Fibroblast of lung (primary cell): ENCODE measurements at regions not wholly inside any gene's neighbourhood (a gene's known extent, or its start where the extent isn't known, plus 50 kb on each side); places are given as distances from the start of the nearest gene placed in this dataset.

Source experiments
- DNase-seq, 2 donors: peaks; one replicate each; pipeline versions ENCODE4 v3.0.0 to v3.0.0-alpha.2; 2010; ENCODE audit warnings: low read depth in 2 of 2
- H2AFZ ChIP-seq: 2 replicates; pipeline ENCODE4 v1.5.1; 2012; ENCODE audit warnings: low read length, control low read depth, inconsistent platforms
- H3K27ac ChIP-seq: 2 replicates; pipeline ENCODE4 v1.5.1; 2011; ENCODE audit warnings: low read length, control low read depth; ENCODE audit not compliant: insufficient read depth
- H3K27me3 ChIP-seq: 2 replicates; pipeline ENCODE4 v1.5.1; 2011; ENCODE audit warnings: mild to moderate bottlenecking, low read length; ENCODE audit not compliant: control insufficient read depth, insufficient read depth
- H3K36me3 ChIP-seq: 2 replicates; pipeline ENCODE4 v1.5.1; 2011; ENCODE audit warnings: low read length; ENCODE audit not compliant: control insufficient read depth, insufficient read depth
- H3K4me1 ChIP-seq: 2 replicates; pipeline ENCODE4 v1.5.1; 2011; ENCODE audit warnings: low read length; ENCODE audit not compliant: control insufficient read depth, insufficient read depth; ENCODE audit errors: extremely low read depth
- H3K4me2 ChIP-seq: 2 replicates; pipeline ENCODE4 v1.5.1; 2011; ENCODE audit warnings: low read length, control low read depth; ENCODE audit not compliant: insufficient read depth; ENCODE audit errors: extremely low read depth
- H3K4me3 ChIP-seq, 4 experiments: fragments of 200-600 bp in 1 of 4; sonication (generic) in 1 of 4; replicated peaks in 1 of 4; 2 replicates each; pipeline ENCODE4 v1.5.1; 2011 to 2016; ENCODE audit warnings: low read length in 4 of 4, low read depth in 3 of 4, mild to moderate bottlenecking in 3 of 4, control low read depth in 2 of 4, inconsistent platforms in 1 of 4, mixed read lengths in 1 of 4; ENCODE audit not compliant: insufficient read depth in 1 of 4; ENCODE audit errors: control extremely low read depth in 1 of 4
- H3K79me2 ChIP-seq: 2 replicates; pipeline ENCODE4 v1.5.1; 2012; ENCODE audit warnings: mild to moderate bottlenecking, low read length, inconsistent platforms; ENCODE audit not compliant: control insufficient read depth, insufficient read depth
- H3K9ac ChIP-seq: 2 replicates; pipeline ENCODE4 v1.5.1; 2011; ENCODE audit warnings: mild to moderate bottlenecking, low read length, control low read depth; ENCODE audit not compliant: insufficient read depth
- H3K9me3 ChIP-seq: 2 replicates; pipeline ENCODE4 v1.5.1; 2012; ENCODE audit warnings: low read depth, low read length; ENCODE audit not compliant: control insufficient read depth, insufficient read depth
- H4K20me1 ChIP-seq: 2 replicates; pipeline ENCODE4 v1.5.1; 2011; ENCODE audit warnings: low read length; ENCODE audit not compliant: control insufficient read depth, insufficient read depth; ENCODE audit errors: extremely low read depth
- EZH2 ChIP-seq: IDR thresholded peaks from 2 replicates; pipeline ENCODE4 v1.5.1; 2012; ENCODE audit warnings: low read length, control low read depth, mild to moderate bottlenecking; ENCODE audit errors: missing control alignments
- TF ChIP-seq, protein P1 (sequence below), 2 donors: IDR thresholded peaks in 1 of 2; conservative IDR thresholded peaks in 1 of 2; 1 replicate in 1 of 2; 2 replicates in 1 of 2; pipeline ENCODE4 v1.5.1; 2011 to 2012; ENCODE audit warnings: low read length in 2 of 2, control low read depth in 1 of 2, inconsistent platforms in 1 of 2, low read depth in 1 of 2, mild to moderate bottlenecking in 1 of 2

DNA sequence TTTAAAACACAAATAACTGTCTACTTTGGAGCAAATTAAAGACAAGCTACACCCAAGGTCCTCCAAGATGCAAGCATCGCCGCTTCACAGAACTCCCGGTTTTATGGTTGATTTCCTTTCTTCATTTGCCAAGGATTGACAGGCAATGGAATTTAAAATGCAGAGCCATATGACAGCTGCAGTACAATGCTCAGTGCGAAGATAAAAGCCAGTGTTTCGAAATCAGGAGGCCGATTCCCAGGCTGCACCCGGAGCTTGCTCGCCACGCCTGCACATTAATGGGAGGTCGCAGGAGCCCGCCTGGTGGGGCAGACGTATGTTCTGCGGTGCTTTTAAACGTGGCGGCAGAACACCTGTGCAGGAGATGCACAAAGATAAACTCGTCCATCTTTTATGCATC, 727.6 kb upstream of the SOX11 start:
- H3K4me3 ChIP-seq: no peak overlapping the region
- no peaks in the 10 kb centered on the region for H3K27me3 ChIP-seq
- H3K9me3 ChIP-seq: no peaks in the 10 kb centered on the region
- H2AFZ ChIP-seq: no peak overlapping the region
- H3K27ac ChIP-seq: no peak overlapping the region
- no peaks in the 10 kb centered on the region for H3K36me3 ChIP-seq
- no peaks in the 10 kb centered on the region for H3K4me1 ChIP-seq
- TF ChIP-seq EZH2: no peak
- TF ChIP-seq, protein P1, sequence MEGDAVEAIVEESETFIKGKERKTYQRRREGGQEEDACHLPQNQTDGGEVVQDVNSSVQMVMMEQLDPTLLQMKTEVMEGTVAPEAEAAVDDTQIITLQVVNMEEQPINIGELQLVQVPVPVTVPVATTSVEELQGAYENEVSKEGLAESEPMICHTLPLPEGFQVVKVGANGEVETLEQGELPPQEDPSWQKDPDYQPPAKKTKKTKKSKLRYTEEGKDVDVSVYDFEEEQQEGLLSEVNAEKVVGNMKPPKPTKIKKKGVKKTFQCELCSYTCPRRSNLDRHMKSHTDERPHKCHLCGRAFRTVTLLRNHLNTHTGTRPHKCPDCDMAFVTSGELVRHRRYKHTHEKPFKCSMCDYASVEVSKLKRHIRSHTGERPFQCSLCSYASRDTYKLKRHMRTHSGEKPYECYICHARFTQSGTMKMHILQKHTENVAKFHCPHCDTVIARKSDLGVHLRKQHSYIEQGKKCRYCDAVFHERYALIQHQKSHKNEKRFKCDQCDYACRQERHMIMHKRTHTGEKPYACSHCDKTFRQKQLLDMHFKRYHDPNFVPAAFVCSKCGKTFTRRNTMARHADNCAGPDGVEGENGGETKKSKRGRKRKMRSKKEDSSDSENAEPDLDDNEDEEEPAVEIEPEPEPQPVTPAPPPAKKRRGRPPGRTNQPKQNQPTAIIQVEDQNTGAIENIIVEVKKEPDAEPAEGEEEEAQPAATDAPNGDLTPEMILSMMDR (conservative IDR thresholded peaks at IDR 0.05 in 1 of 2, IDR thresholded peaks at IDR 0.05 in 1 of 2; ENCODE audit: low read depth in 1 of 2, low read length in 2 of 2): no peak
- H3K9ac ChIP-seq: no peak overlapping the region
- H3K79me2 ChIP-seq: no peaks in the 10 kb centered on the region
- H4K20me1 ChIP-seq: no peaks in the 10 kb centered on the region
- no peak for DNase-seq
- H3K4me2 ChIP-seq: no peak overlapping the region

DNA sequence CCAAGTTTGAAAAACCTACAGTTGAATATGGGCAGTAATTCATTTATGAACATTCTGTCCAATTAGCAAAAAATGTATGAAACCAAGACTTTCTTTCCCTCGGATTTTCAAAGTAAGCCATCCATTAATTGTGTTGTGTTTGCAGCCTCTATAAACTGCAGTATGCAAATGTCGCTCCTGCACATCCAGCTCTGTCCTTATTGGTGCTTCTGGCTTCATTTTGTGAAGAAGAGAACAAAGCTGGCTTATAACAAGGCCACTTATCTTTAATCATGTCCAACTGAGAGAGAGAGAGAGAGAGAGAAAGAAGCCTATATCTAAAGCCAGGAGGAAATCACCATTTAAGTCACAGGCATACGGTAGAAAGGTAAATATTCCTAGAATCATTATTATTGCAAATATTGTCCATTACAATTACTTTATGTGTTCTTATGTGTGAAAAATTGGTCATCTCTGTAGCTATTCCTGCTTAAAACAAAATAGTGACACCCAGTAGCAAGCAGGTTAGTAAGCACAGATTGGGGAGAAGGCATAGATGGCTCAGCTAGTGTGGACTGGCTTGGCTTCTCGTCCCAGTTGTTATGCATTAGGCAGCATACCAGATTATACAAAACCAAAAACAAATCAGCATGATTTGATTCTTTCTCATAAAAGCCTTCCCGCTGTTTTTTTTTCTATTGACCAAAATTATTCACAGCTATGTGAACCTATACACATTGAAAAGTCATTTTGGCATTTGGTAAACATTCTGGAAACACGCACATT, 726.4 kb upstream of the SOX11 start:
- no peaks in the 10 kb centered on the region for H3K79me2 ChIP-seq
- H3K9ac ChIP-seq: no peak overlapping the region
- H4K20me1 ChIP-seq: no peaks in the 10 kb centered on the region
- no peaks in the 10 kb centered on the region for H3K4me1 ChIP-seq
- TF ChIP-seq, protein P1 (conservative IDR thresholded peaks at IDR 0.05 in 1 of 2, IDR thresholded peaks at IDR 0.05 in 1 of 2; ENCODE audit: low read depth in 1 of 2, low read length in 2 of 2): no peak
- no peak for TF ChIP-seq EZH2
- no peaks in the 10 kb centered on the region for H3K9me3 ChIP-seq
- H3K27me3 ChIP-seq: no peaks in the 10 kb centered on the region
- H3K4me2 ChIP-seq: no peak overlapping the region
- no peak for DNase-seq
- no peak overlapping the region for H2AFZ ChIP-seq
- H3K27ac ChIP-seq: no peak overlapping the region
- H3K4me3 ChIP-seq: no peak overlapping the region
- no peaks in the 10 kb centered on the region for H3K36me3 ChIP-seq

DNA sequence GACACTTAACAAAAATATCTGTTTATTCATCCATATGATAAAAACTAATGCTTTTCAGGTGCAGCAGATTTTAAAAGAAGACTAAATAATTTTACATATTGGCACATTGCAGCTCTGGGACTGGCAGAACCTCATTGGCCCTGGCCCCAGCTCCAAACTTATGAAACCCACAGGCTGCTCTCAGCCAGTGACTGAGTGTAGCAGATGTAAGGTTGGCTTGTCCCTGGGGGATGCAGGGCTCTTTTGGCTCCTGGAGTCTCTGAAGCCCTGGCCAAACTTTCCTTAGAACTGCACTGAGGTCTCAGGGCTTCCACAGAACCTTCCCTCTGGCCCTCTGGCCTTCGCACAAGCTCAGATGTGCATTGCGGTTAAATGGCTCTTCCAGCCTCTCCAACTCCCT, 725.0 kb upstream of the SOX11 start:
- no peak overlapping the region for H3K4me3 ChIP-seq
- TF ChIP-seq, protein P1 (conservative IDR thresholded peaks at IDR 0.05 in 1 of 2, IDR thresholded peaks at IDR 0.05 in 1 of 2; ENCODE audit: low read depth in 1 of 2, low read length in 2 of 2): no peak
- TF ChIP-seq EZH2: no peak
- no peak overlapping the region for H3K4me2 ChIP-seq
- no peak overlapping the region for H3K9ac ChIP-seq
- H3K27me3 ChIP-seq: no peaks in the 10 kb centered on the region
- H3K79me2 ChIP-seq: no peaks in the 10 kb centered on the region
- H4K20me1 ChIP-seq: no peaks in the 10 kb centered on the region
- no peaks in the 10 kb centered on the region for H3K4me1 ChIP-seq
- no peak overlapping the region for H2AFZ ChIP-seq
- no peaks in the 10 kb centered on the region for H3K9me3 ChIP-seq
- H3K27ac ChIP-seq: no peak overlapping the region
- no peak for DNase-seq
- H3K36me3 ChIP-seq: no peaks in the 10 kb centered on the region
